Fibroblast of mammary gland (primary cell): ENCODE measurements at regions not wholly inside any gene's neighbourhood (a gene's known extent, or its start where the extent isn't known, plus 50 kb on each side); places are given as distances from the start of the nearest gene placed in this dataset.

Source experiments
- DNase-seq: peaks from one replicate; pipeline ENCODE4 v3.0.0-alpha.2; 2010; ENCODE audit warnings: low read depth
- H3K4me3 ChIP-seq: 2 replicates; pipeline ENCODE4 v1.5.1; 2011; ENCODE audit warnings: low read depth, mild to moderate bottlenecking, low read length, moderate library complexity; ENCODE audit not compliant: control insufficient read depth
- CTCF ChIP-seq: conservative IDR thresholded peaks from 2 replicates; pipeline ENCODE4 v1.5.1; 2011; ENCODE audit warnings: low read depth, low read length, inconsistent platforms; ENCODE audit not compliant: control insufficient read depth, insufficient read depth

GRCh38 chr14:34098985-34099349 lies 148.1 kb upstream of the EGLN3 start:
- DNase-seq = no peak
- no peak overlapping the region for H3K4me3 ChIP-seq
- TF ChIP-seq CTCF = no peak

- H3K4me3 ChIP-seq = no peak overlapping the region
- peak; percentile 65 for TF ChIP-seq CTCF
- DNase-seq = peak; percentile 69
Observed at GRCh38 chr14:34098045-34098984, 147.4 kb upstream of the EGLN3 start.

DNA sequence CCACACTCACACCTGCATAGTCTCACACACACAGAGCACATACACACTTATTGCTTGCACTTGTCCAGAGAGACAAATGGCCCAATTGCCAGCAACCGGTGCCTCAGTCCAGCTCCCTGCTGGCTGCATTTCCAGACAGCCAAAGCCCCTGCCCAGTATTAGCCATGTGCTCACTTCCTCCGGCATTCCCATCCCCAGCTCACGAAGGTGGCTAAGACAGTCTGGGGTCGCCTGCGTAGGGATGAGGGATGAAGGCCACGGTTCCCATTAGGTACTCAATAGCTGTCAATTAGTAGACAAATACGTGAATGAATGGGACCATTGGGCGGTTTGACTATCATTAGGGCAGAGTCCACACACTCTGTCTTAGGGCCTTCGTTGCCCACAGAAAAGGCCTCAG lies 146.8 kb upstream of the EGLN3 start:
- no peak for TF ChIP-seq CTCF
- DNase-seq = no peak
- H3K4me3 ChIP-seq = no peak overlapping the region

- DNase-seq = no peak
- TF ChIP-seq CTCF = no peak
- H3K4me3 ChIP-seq = no peak overlapping the region
Observed at GRCh38 chr14:34094384-34094783, 143.5 kb upstream of the EGLN3 start.

DNA sequence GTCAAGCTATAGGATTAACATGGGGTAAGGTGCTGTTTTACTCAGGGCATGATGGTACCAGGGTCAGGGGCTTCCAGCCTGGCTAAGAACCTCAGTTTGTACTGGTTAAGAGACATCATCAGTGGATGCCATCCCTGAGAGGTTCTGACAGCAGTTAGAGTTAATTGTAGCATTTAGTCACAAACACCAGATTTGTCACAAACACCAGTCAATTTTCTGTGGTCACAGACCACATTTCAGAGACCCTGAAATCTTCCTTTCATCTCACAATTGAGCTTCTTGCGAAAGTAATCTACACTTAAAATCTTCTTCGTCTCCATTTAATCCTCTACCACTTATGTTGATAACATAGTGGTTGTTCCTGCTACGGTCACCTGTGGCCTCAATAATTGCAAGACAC lies 143.0 kb upstream of the EGLN3 start:
- no peak overlapping the region for H3K4me3 ChIP-seq
- DNase-seq = no peak
- TF ChIP-seq CTCF = no peak

GRCh38 chr14:34090451-34090850 lies 139.6 kb upstream of the EGLN3 start:
- H3K4me3 ChIP-seq = no peak overlapping the region
- no peak for TF ChIP-seq CTCF
- DNase-seq = no peak

DNA sequence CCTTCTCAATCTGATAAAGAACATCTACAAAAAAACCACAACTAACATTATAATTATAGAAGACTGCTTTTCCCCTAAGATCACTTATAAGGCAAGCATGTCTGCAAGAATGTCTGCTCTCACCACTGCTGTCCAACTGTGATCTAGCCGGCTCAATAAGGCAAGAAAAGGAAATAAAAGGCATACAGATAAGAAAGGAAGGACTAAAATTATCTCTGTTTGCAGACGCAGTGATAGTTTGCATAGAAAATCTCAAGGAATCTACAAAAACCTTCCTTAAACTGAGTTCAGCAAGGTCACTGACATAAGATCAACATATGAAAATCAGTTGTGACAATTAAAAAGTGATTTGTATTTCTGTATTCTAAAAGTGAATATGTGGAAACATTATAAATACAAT lies 138.0 kb upstream of the EGLN3 start:
- DNase-seq = no peak
- no peak for TF ChIP-seq CTCF
- no peak overlapping the region for H3K4me3 ChIP-seq
